Panc1 (cell line): ENCODE measurements at regions not wholly inside any gene's neighbourhood (a gene's known extent, or its start where the extent isn't known, plus 50 kb on each side); places are given as distances from the start of the nearest gene placed in this dataset.

Source experiments
- CTCF ChIP-seq: fragments of 450-650 bp; IDR thresholded peaks from 2 replicates; pipeline ENCODE4 v1.5.1; 2017; ENCODE audit warnings: mild to moderate bottlenecking
- POLR2AphosphoS5 ChIP-seq: IDR thresholded peaks from 2 replicates; pipeline ENCODE4 v1.6.1; 2012; ENCODE audit warnings: mild to moderate bottlenecking, low read depth, low read length, moderate library complexity
- REST ChIP-seq, 2 experiments: IDR thresholded peaks; 2 replicates each; pipeline ENCODE4 v1.6.1; 2011 to 2012; ENCODE audit warnings: low read depth in 2 of 2, control low read depth in 1 of 2, low read length in 1 of 2, mild to moderate bottlenecking in 1 of 2, moderate library complexity in 1 of 2; ENCODE audit not compliant: insufficient read depth in 1 of 2
- TCF7L2 ChIP-seq: IDR thresholded peaks from 2 replicates; pipeline ENCODE4 v1.6.1; 2011; ENCODE audit warnings: mild to moderate bottlenecking, low read depth, low read length, inconsistent platforms

- TF ChIP-seq POLR2AphosphoS5: no peak
- TF ChIP-seq CTCF: no peak
- TF ChIP-seq REST (IDR thresholded peaks at IDR 0.05; ENCODE audit: insufficient read depth in 1 of 2, low read depth in 2 of 2, low read length in 1 of 2): no peak
- TF ChIP-seq TCF7L2: no peak
These were observed 452.0 kb upstream of the KIRREL3 start for GRCh38 chr11:127452533-127452932.
